ENCODE measurements at regions not wholly inside any gene's neighbourhood (a gene's known extent, or its start where the extent isn't known, plus 50 kb on each side); places are given as distances from the start of the nearest gene placed in this dataset.

DNA sequence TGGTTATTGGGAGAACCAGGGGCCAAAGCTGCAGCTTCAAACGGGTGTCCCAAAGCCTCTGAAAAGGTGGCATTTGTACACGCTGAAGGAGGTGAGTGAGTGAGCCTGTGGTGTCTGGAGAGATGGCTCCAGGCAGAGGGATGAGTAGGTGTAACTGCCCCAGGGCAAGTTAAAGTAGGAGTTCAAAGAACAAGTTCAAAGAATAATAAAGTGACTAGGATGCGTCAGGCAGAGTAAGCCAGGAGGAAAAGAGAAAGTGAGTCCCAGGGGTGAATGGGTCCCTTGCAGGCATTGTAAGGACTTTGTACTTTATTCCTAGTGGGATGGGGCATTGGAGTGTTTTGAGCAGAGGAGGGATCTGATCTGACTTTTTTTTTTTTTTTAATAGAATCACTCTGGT lies 201.4 kb upstream of the PWP1 start:
- Histone ChIP-seq H3K79me2 (ENCODE audit: insufficient read depth, low read length) (no peaks in the 10 kb centered on the region), H4K20me1 (ENCODE audit: insufficient read depth, low read length) (no peaks in the 10 kb centered on the region), H3K27me3 (ENCODE audit: insufficient read depth, low read length) (no peaks in the 10 kb centered on the region), H3K4me1 (ENCODE audit: insufficient read depth, low read length) (no peaks in the 10 kb centered on the region), H3K9me3 (ENCODE audit: low read depth, low read length) (no peaks in the 10 kb centered on the region), H3K36me3 (ENCODE audit: insufficient read depth, low read length) (no peaks in the 10 kb centered on the region), H3K4me3 (ENCODE audit: insufficient read depth, low read length) (no peak overlapping the region), H2AFZ (ENCODE audit: low read length) (no peak overlapping the region), H3K4me2 (ENCODE audit: insufficient read depth, low read length) (no peak overlapping the region), H3K27ac (ENCODE audit: low read depth, low read length) (no peak overlapping the region)
- DNase-seq (ENCODE audit: insufficient read length, low spot score, missing footprints): no peak
- TF ChIP-seq, protein P1, sequence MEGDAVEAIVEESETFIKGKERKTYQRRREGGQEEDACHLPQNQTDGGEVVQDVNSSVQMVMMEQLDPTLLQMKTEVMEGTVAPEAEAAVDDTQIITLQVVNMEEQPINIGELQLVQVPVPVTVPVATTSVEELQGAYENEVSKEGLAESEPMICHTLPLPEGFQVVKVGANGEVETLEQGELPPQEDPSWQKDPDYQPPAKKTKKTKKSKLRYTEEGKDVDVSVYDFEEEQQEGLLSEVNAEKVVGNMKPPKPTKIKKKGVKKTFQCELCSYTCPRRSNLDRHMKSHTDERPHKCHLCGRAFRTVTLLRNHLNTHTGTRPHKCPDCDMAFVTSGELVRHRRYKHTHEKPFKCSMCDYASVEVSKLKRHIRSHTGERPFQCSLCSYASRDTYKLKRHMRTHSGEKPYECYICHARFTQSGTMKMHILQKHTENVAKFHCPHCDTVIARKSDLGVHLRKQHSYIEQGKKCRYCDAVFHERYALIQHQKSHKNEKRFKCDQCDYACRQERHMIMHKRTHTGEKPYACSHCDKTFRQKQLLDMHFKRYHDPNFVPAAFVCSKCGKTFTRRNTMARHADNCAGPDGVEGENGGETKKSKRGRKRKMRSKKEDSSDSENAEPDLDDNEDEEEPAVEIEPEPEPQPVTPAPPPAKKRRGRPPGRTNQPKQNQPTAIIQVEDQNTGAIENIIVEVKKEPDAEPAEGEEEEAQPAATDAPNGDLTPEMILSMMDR (IDR thresholded peaks at IDR 0.05; ENCODE audit: extremely low read depth, low read depth, low read length): no peak

DNA sequence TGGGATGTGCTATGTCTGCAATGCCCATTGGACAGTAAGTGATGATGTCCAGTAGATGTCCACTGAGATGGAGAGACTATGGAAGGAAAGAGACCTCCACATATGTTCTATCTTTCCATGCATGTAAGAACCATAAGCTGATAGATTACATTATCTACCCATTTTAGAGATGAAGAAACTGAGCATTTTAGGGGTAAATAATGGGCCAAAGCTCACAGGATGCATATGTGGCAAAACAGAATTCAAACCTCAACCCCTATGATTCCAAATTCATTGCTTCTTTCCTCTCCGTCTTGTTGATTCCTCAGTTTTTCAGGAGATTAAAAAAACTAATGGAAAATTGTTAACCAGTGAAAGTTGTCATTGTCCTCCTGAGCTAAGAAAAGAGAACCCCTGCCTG lies 200.7 kb upstream of the PWP1 start:
- Histone ChIP-seq H3K9me3 (ENCODE audit: low read depth, low read length) (no peaks in the 10 kb centered on the region), H3K27me3 (ENCODE audit: insufficient read depth, low read length) (no peaks in the 10 kb centered on the region), H3K4me1 (ENCODE audit: insufficient read depth, low read length) (no peaks in the 10 kb centered on the region), H3K4me3 (ENCODE audit: insufficient read depth, low read length) (no peak overlapping the region), H2AFZ (ENCODE audit: low read length) (no peak overlapping the region), H3K27ac (ENCODE audit: low read depth, low read length) (no peak overlapping the region), H3K79me2 (ENCODE audit: insufficient read depth, low read length) (no peaks in the 10 kb centered on the region), H3K36me3 (ENCODE audit: insufficient read depth, low read length) (no peaks in the 10 kb centered on the region), H3K4me2 (ENCODE audit: insufficient read depth, low read length) (no peak overlapping the region), H4K20me1 (ENCODE audit: insufficient read depth, low read length) (no peaks in the 10 kb centered on the region)
- DNase-seq (ENCODE audit: insufficient read length, low spot score, missing footprints): no peak
- TF ChIP-seq, protein P1 (IDR thresholded peaks at IDR 0.05; ENCODE audit: extremely low read depth, low read depth, low read length): no peak

DNA sequence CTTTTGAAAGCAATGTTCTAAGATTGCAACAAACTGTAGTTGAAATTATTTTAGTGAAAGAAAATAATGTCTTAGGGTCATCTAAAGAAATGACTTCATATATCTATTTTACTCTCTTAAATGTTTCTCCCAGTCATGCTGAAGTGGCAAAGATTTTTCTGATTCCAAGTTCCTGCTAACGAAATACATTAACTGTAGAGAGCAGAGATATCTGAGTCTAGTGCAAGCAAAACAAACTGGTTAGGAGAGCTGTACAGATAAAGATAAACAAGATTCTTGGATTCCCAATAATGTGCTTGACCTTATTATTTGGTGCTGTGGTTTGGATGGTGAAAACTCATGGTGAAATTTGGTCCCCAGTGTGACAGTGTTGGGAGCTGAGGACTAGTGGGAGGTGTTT lies 199.9 kb upstream of the PWP1 start:
- Histone ChIP-seq H3K36me3 (ENCODE audit: insufficient read depth, low read length) (no peaks in the 10 kb centered on the region), H3K4me3 (ENCODE audit: insufficient read depth, low read length) (no peak overlapping the region), H3K9me3 (ENCODE audit: low read depth, low read length) (no peaks in the 10 kb centered on the region), H3K27me3 (ENCODE audit: insufficient read depth, low read length) (no peaks in the 10 kb centered on the region), H3K27ac (ENCODE audit: low read depth, low read length) (no peak overlapping the region), H3K4me1 (ENCODE audit: insufficient read depth, low read length) (no peaks in the 10 kb centered on the region), H4K20me1 (ENCODE audit: insufficient read depth, low read length) (no peaks in the 10 kb centered on the region), H3K79me2 (ENCODE audit: insufficient read depth, low read length) (no peaks in the 10 kb centered on the region), H2AFZ (ENCODE audit: low read length) (no peak overlapping the region), H3K4me2 (ENCODE audit: insufficient read depth, low read length) (no peak overlapping the region)
- TF ChIP-seq, protein P1 (IDR thresholded peaks at IDR 0.05; ENCODE audit: extremely low read depth, low read depth, low read length): no peak
- DNase-seq (ENCODE audit: insufficient read length, low spot score, missing footprints): no peak

GRCh38 chr12:107486140-107486892 lies 199.3 kb upstream of the PWP1 start:
- TF ChIP-seq, protein P1 (IDR thresholded peaks at IDR 0.05; ENCODE audit: extremely low read depth, low read depth, low read length): no peak
- Histone ChIP-seq H3K4me3 (ENCODE audit: insufficient read depth, low read length) (no peak overlapping the region), H4K20me1 (ENCODE audit: insufficient read depth, low read length) (no peaks in the 10 kb centered on the region), H2AFZ (ENCODE audit: low read length) (no peak overlapping the region), H3K4me1 (ENCODE audit: insufficient read depth, low read length) (no peaks in the 10 kb centered on the region), H3K36me3 (ENCODE audit: insufficient read depth, low read length) (no peaks in the 10 kb centered on the region), H3K79me2 (ENCODE audit: insufficient read depth, low read length) (no peaks in the 10 kb centered on the region), H3K27ac (ENCODE audit: low read depth, low read length) (no peak overlapping the region), H3K4me2 (ENCODE audit: insufficient read depth, low read length) (no peak overlapping the region), H3K27me3 (ENCODE audit: insufficient read depth, low read length) (no peaks in the 10 kb centered on the region), H3K9me3 (ENCODE audit: low read depth, low read length) (no peaks in the 10 kb centered on the region)
- no peak for DNase-seq (ENCODE audit: insufficient read length, low spot score, missing footprints)
